DMS53 treated with DMSO at 0.1 percent for 48 hours (cell line): ENCODE measurements at regions not wholly inside any gene's neighbourhood (a gene's known extent, or its start where the extent isn't known, plus 50 kb on each side); places are given as distances from the start of the nearest gene placed in this dataset.
"Not testable (repeated sequence)": the region's sequence is repeated elsewhere in the genome, so short reads cannot be mapped to it uniquely, and the experiment has no call there.

ENCODE experiments used
- DNase-seq: peaks from one replicate; lab custom pipeline; 2025; ENCODE audit not compliant: unreplicated experiment; lab: John Stamatoyannopoulos, UW

DNA sequence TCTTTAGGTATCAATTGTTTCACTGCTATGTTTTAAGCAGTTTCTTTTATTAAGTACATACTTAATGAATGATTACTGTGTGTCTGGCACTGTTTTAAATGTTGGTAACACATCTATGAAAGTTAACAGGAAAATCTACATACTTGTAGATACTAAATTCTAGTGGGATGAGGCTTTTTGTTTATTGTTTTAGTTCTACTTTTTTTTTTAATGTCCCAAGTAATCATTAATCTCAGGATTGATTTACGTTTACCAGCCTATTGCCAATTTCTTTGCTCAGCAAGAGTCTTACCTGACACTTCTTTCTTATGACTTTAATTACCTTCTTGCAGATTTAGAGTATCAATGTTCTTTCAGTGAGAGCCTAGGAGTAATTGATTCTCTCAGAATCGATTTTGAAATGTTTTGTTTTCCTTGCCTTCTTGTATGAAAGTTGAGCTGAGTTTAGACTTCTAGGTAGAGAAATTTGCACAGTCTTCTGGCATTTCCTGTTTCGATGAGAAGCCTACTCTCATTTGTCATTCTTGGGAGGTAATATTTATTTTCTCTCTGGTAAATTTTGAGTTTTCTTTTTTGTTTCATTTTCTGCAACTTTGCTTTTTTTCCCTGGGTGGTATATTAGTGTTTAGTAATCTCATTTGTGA lies 235.2 kb upstream of the ANKRD50 start:
- DNase-seq, result no peak

DNA sequence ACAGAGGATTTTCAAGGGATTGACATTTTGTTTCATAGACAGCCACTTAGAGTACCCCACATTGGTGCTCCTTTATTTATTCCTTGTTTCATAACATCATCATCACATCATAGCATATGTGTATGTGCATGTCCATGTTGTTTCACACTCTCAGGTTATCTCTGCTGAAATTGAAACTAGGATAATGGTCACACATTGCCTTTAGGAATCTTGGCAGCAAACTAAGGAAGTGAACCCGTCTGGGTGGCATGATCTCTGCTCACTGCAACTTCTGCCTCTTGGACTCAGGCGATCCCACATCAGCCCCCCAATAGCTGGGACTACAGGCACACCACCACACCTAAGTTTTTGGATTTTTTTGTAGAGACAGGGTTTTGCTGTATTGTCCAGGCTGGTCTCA lies 234.2 kb upstream of the ANKRD50 start:
- DNase-seq, result no peak

DNA sequence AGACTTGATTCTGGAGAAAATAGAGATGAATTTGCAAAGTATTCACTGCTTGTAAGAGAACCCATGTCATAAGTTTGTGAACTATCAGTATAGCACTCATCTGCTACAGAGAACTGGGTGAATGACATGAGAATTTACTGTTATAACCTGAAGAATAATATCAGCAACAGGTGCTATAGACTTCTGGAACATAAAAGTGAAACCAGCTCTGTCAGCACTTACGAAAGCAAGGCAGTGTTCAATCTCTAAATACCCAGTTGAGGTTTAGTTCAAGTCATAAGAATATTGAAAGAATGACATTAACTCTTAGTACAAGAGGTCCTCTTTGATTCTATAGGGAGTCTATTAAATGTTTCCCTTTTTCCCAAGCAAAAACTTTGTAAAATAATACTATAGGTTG lies 232.9 kb upstream of the ANKRD50 start:
- DNase-seq, result peak; percentile 14

DNA sequence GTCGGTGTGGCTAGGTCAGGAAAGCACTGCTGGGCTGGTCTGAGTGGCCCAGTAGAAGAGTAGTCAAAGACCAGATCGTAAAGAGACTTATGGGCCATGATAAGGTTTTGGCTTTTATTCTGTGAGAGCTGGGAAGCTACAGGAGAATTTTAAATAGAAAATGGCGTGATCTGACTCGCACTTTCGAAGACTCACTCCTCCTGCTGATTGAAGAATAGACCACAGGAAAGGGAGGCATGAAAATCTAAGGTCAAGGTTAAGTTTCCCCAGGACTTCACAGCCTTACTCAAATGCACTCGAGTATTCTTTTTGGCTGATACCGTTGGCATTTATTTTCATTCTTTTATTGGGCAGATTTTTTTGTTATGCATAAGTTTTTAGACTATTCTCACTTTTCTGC lies 231.4 kb upstream of the ANKRD50 start:
- no peak for DNase-seq

DNA sequence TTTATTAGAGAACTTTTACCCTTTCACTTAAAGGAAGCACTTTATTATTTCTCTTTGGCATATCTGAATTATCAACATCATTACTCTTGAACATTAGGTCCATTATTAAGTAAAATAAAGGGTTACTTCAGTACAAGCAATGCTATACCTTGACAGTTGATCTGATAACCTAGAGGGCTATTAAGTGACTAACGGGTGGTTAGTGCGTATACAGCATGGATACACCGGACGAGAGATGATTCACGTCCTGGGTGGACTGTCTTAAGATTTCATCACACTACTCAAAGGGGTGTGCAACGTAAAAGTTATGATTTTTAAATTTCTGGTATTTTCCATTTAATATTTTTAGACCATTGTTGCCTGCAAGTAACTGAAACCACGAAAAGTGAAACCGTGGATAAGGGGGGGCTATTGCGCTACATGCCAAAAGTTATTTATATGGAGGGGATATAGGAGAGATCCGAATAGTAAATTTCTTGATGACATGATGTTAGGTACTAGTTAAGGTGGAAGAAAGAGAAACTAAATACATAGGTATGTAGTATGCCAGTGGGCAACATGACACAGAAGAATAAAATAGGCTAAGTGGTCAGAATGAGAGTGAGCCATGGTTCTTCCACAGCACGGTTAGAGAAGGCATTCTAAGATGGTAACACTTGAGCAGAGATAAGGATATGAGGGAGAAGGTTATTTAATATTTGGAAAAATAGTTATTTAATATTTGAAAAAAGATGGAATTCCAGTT lies 230.8 kb upstream of the ANKRD50 start:
- no peak for DNase-seq

DNA sequence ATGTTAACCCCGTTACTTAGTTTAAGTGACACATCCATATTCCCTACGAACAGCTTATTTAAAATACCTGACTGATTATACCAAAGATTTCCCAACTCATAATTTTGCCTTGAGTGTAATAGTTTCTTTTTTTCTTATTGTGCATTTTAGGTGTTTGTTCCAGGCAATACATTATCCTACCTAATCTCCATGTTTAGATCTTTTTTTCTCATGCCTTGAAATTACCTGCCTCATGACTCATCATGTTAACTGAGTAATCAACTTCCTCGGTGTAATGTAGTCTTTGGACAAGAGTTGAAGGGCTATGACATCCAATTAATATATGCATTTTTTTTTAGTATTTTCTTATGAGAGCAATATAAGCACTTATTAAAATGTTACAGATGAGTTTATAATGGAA lies 228.7 kb upstream of the ANKRD50 start:
- DNase-seq, result peak; percentile 24

DNA sequence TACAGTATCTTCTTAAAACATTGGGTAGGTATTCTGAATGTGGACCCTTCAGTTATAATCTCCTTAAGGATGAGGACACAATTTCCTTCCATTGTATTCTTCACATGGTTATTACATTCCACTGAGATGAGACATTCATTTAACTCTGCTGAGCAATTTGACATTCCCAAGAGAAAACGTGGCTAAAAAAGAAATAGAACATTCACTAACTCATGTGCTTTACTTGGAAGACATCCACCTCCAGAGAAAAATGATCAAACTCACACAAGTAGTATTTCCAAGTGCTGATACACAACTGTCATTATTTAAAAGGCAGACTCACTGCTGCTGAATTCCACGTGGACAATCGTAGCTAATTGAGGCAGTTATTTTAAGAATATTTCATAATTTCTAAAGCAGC lies 227.9 kb upstream of the ANKRD50 start:
- no peak for DNase-seq

DNA sequence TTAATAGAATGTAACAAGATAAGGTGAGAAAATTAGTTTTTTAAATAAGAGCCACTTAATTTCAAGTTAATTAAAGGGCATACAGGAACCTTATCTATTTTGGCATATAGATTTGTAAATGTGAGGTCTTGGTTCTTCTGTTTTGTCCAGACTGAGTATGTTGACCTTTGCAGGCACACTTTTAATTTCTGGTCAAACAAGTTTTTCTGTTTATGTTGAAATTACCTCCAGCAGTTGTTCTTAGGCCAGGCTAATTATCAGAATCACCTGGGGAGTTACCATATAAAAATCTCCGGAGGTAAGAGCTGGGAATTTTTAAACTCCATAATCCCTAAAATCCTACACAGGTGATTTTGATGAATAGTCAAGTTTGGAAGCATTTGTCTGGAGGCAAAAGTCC lies 227.4 kb upstream of the ANKRD50 start:
- peak; percentile 10 for DNase-seq

DNA sequence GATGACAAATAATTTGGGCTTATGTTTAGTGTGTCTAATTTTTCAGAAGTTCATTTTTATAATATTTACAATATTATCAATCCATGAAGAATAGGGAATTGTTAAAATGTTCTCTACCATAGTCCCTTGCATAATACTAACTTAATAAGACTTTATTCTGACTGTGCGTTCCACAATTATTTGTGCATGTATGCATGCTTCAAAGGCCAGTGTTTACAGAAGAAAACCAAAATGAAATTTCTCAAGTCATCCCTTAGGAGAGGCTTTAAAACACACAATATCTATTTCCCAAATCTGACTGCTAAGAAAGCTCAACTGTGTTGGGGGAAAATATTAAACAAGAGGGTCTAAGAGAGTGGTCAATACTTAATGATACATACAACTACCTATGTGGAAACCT lies 226.3 kb upstream of the ANKRD50 start:
- DNase-seq, result no peak

DNA sequence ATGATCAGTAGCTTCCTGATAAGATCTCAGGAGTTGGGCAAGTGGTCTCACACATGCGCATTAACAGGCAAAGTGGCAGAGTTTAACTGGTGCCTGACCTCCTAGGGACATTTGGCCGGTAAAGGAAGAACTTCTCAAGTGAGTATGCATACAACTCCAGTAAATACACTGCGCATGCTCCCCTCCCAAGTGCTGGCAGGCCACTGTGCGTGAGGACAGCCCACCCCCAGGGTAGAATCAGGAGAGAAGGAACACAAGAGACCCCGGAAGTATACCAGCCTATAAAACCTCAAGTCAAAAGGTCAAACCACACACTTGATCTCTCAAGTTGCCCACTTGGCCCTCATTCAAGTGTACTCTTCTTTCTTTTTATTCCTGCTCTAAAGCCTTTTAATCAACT lies 225.5 kb upstream of the ANKRD50 start:
- no peak for DNase-seq

DNA sequence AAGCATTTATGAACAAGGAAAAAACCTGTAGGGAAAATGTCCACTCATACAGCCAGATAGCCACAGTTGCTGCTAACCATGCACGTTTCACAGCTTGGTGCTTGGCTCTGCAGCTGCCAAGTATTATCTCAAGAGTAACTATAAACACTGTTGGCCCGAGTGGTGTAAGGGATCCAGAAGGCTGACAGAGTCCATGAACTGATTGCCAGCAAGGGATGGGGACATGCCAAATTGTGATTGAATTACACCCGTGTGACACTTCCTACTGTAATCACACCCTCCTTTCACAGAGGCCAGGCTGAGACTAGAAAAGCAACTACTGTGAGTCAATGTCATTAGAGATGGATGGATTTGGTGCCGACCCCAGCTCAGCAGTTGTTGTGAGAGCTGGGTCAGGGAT lies 223.9 kb upstream of the ANKRD50 start:
- DNase-seq, result peak; percentile 42

DNA sequence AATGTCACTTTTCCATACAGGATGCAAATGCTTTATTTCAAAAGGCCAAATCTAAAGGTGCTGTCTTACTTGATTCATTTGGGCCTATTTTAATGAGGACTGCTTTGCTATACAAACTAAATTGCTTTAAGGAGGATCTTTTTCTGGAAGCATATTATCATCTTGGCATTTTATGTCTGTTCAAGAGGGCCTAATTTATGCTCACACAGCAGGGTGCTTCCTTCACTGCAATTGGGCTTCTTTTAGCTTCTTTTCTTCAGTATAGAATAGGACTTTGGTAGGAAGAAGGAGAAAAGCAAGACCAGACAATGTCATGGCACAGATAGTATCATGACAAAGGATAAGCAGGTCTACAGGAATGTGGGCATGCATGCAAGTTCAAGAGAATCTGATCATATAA lies 222.4 kb upstream of the ANKRD50 start:
- no peak for DNase-seq

DNA sequence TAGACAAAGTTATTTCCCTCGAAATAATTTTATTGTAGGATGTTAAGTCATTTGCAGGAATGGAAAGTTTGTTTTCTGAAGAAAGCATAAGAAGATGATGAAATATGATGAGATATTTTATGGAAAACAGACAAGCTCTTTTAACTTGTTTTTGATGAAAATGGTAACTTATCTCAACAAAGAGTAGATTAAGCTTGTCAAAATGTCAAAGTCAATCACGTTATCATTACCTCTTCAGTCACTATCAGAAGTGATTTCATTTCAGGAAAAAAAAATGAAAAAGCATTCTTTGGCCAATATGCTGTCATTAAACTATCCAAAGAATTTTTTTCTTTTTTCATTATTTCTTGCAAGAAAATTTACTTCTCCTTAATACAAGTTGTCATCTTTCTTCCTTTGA lies 221.0 kb upstream of the ANKRD50 start:
- DNase-seq, result no peak

DNA sequence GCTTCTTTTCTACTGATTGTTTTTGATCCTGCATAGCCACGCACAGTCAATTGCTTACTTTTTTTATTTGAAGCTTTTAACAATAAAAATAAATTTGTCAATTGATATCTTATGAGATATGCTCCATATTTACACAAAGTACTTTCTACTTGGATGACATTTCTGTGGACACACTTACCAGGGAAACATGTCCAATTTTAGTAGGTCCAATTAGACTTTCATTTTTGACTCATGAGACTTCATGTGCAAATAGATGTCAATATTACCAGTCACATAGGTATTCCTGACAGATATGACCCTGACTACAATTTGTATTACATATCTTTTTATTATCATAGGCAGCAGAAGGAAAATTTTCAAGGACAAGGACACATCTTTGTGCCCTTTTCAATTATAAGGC lies 219.9 kb upstream of the ANKRD50 start:
- DNase-seq, result no peak

DNA sequence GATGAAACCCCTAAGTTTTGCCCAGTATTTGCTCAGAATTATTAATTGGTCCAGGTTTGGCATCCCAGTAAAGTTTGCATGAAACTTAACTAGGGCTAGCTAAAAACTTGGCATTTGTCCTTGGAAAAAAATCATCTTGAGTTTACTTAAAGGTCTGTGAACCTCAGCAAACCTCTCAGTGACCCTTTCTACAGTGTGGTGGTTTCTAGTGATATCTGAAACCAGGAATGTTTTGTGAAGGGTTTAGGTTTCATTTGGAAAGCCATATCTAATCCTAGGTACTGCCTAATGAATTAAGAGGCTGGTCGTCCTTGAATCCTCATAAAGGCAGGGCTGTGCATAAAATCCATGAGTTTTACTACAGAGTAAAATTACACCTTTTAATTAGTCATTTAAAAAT lies 218.5 kb upstream of the ANKRD50 start:
- DNase-seq, result no peak

DNA sequence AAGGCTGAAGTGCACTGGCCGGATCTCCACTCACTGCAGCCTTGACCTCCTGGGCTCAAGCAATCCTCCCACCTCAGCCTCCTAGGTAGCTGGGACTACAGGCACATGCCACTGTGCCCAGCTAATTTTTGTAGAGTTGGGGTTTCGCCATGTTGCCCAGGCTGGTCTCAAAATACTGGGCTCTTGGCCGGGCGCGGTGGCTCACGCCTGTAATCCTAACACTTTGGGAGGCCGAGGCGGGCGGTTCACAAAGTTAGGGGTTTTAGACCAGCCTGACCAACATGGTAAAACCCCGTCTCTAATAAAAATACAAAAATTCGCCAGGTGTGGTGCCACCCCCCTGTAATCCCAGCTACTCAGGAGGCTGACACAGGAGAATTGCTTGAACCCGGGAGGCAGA lies 210.2 kb upstream of the ANKRD50 start:
- not testable (repeated sequence) for DNase-seq

DNA sequence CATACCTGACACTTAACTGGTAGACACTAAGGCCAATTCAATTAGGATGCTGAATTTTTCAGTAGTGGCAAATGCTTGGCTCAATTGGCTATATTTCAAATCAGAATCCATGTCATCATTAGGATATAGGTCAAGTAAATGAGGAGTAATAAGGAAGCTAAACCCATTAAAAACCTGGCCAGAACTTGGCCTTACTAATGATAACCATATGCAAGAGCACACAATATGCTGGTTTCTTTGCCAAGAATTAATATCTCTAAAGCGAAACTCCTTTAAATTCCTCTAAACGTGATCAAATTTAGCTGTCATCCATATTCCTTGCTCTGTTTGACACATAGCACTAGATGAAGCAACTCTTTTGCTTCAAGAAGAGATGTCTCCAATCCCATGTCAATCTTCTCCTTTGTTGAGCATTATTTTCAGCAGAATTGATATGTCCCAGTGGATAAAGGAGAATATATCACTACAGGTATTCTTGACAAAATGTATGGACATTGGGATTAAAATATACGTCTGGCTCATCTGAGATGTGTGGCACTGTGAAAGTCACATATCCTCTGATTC lies 206.1 kb upstream of the ANKRD50 start:
- DNase-seq, result no peak

DNA sequence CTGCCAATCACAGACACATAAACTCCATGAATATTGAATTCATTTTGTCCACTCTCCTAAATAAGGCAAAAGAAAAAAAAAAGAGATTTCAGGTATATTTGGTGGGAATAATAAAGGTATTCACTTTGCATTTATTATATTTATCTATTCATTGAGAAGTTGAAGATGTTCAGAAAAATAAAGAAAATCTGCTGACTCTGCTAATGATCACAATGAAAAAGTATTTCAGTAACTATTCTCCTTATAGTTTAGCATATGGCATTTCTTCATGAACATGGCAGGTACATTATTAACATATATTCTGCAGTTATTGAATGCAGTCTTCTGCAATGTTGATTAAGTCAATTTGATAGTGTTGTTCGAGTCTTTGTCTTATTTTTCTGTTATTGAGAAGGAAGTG lies 202.5 kb upstream of the ANKRD50 start:
- no peak for DNase-seq

DNA sequence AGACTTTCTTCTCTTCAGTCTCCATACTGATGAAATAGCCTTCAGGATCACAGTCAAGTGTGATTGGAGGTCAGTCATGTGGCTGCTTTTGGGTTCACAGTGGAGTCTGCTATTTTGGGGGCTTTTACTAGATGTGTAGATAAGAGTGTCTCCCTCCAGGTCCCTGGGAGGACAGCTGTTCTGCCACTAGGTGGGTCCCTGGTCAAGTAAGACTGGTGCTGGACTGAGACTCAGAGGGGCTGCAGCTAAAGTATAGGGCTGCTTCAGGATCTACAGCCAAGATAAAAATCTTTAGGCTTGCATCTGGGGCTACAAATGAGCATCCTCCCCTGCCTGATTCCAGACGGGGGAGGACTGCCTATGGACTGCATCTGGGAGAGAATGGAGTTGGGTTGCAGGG lies 200.7 kb upstream of the ANKRD50 start:
- DNase-seq, result no peak

DNA sequence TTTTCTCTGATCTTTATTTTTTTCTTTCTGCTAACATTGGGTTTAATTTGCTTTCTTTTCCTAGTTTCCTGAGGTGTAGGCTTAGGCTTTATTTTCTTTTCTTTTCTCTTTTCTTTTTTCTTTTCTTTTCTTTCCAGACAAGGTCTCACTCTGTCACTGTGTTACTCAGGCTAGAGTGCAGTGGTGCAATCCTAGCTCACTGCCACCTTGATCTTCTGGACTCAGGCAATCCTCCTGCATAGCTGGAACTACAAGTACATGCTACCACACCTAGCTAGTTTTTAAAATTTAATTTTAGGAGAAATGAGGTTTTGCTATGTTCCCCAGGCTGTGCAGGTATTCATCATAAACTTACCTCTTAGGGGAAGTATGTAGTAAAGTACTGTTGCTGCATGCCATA lies 197.8 kb upstream of the ANKRD50 start:
- no peak for DNase-seq

DNA sequence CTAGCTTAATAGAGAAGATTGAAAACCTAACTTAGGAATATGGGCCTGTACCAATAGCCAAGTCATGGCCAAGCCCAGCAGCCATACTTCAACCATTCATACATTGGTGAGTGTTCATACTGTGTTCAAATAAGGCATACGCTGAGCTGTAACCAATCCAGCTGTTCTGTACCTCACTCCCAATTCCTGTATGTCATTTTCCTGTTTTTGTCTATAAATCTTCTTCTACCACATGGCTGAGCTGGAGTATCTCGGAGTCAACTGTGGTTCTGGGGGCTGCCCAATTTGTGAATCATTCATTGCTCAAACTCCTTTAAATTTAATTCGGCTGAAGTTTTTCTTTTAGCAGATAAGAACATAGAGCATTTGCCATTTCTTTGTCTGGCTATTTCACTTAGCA lies 195.3 kb upstream of the ANKRD50 start:
- no peak for DNase-seq

DNA sequence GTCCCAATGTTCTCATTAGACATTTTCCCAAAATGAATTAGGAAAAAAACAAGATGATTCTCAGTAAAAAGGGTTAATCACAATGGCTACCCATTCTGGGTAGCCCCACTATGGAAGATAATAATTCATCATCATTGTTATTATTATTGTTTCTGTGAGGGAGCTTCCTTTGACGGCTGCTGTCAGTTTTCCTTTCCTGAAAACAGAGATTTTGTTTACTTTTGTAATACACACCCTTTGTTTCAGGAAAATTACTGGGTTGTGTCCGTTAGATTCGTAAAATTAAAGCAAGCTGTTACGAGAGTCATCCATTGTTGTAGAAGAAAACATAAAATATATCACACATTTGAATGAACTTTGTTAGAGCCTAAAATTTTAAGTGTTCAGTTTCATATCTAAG lies 192.9 kb upstream of the ANKRD50 start:
- no peak for DNase-seq
